HG02885 (cell line): ENCODE measurements at regions not wholly inside any gene's neighbourhood (a gene's known extent, or its start where the extent isn't known, plus 50 kb on each side); places are given as distances from the start of the nearest gene placed in this dataset.
"Not testable (repeated sequence)": the region's sequence is repeated elsewhere in the genome, so short reads cannot be mapped to it uniquely, and the experiment has no call there.

Experiments
- ATAC-seq: cut with Tn5 transposase; IDR thresholded peaks from one replicate; pipeline ENCODE4 v1.9.1; 2021; ENCODE audit warnings: mild to moderate bottlenecking; ENCODE audit not compliant: unreplicated experiment, poor library complexity

GRCh38 chr17:74119049-74119580, 84.4 kb upstream of the RPL38 start:
- ATAC-seq, result no peak

- no peak for ATAC-seq
These were observed 83.5 kb upstream of the RPL38 start for GRCh38 chr17:74119965-74120364.

- no peak for ATAC-seq
These were observed 80.1 kb upstream of the RPL38 start for GRCh38 chr17:74123350-74123749.

GRCh38 chr17:74123866-74124444, 79.5 kb upstream of the RPL38 start:
- no peak for ATAC-seq

- ATAC-seq, result no peak
These were observed 78.3 kb upstream of the RPL38 start for GRCh38 chr17:74125156-74125555.

GRCh38 chr17:74126179-74126900, 77.1 kb upstream of the RPL38 start:
- ATAC-seq, result no peak

- ATAC-seq, result no peak
These were observed 76.5 kb upstream of the RPL38 start for GRCh38 chr17:74126959-74127358.

- no peak for ATAC-seq
These were observed 74.8 kb upstream of the RPL38 start for GRCh38 chr17:74128456-74129211.

GRCh38 chr17:74129800-74130199, 73.7 kb upstream of the RPL38 start:
- ATAC-seq, result not testable (repeated sequence)

- no peak for ATAC-seq
These were observed 73.2 kb upstream of the RPL38 start for GRCh38 chr17:74130276-74130675.

- ATAC-seq, result no peak
These were observed 72.6 kb upstream of the RPL38 start for GRCh38 chr17:74130841-74131240.

- ATAC-seq, result no peak
These were observed 71.1 kb upstream of the RPL38 start for GRCh38 chr17:74132354-74132753.

GRCh38 chr17:74133740-74134139, 69.7 kb upstream of the RPL38 start:
- ATAC-seq, result no peak

GRCh38 chr17:74134234-74134633, 69.2 kb upstream of the RPL38 start:
- ATAC-seq, result not testable (repeated sequence)

- ATAC-seq, result no peak
These were observed 68.5 kb upstream of the RPL38 start for GRCh38 chr17:74134991-74135390.

- no peak for ATAC-seq
These were observed 67.9 kb upstream of the RPL38 start for GRCh38 chr17:74135391-74136167.

- no peak for ATAC-seq
These were observed 66.1 kb upstream of the RPL38 start for GRCh38 chr17:74137416-74137815.

GRCh38 chr17:74139120-74139519, 64.4 kb upstream of the RPL38 start:
- ATAC-seq, result no peak

GRCh38 chr17:74140282-74140681, 63.2 kb upstream of the RPL38 start:
- no peak for ATAC-seq

GRCh38 chr17:74141612-74142011, 61.9 kb upstream of the RPL38 start:
- no peak for ATAC-seq
